ENCODE measurements at regions not wholly inside any gene's neighbourhood (a gene's known extent, or its start where the extent isn't known, plus 50 kb on each side); places are given as distances from the start of the nearest gene placed in this dataset.

DNA sequence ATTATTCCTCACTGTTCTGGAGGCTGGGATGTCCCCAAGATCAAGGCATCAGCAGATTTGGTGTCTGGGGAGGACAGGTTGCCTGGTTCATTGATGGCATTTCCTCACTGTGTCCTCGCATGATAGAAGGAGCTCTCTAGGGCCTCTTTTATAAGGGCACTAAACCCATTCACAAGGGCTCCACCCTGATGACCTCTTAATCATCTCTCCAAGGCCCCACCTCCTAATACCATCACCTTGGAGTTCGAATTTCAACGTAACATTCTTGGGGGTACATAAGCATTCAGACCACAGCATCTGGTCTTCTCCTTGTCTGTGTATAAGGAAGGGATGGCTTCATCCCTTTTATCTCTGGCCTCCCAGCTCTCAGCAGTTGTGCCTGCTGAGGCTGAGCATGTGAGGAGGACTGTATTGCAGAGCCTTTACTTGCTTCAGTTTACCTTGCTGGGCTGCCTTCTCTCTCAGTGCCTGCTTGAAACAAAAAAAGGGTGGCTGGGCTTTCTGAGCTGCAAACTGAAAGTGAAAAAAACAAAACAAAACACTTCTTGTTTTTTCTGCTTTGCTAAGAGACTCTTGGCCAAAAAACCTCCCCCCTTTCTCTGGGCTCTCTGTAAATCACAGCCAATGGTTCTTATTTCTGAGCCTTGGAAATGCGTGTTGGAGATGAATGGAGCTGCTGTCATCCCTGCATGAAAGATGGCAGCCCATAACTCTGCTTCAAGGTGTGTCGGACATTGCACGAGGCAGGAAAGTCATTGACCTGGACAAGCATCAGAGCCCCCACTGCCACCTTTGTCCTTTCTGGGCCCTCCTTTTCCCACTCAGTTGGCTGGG, 75.8 kb downstream of the RHOU start:
- TF ChIP-seq CTCF (IDR thresholded peaks at IDR 0.05) = no peak
- no peak for TF ChIP-seq POLR2A (IDR thresholded peaks at IDR 0.05)
- Histone ChIP-seq H3K9me3 (no peaks in the 10 kb centered on the region), H3K27ac (no peak overlapping the region), H3K4me3 (no peak overlapping the region), H3K36me3 (no peaks in the 10 kb centered on the region), H3K27me3 (no peaks in the 10 kb centered on the region), H3K4me1 (peaks cover 0 to 12% (median 3%) of the 10 kb centered on the region in 4 donors)
- peak in 2 of 4 donors; percentile 10 to 39 for ATAC-seq
- 86% methylated on average over 2 of the region's 6 CpGs for WGBS (ENCODE audit: insufficient coverage, low coverage, low lambda C conversion rate, missing lambda C conversion rate)
- no peak for DNase-seq
- intact Hi-C loops (cut with DNase I) = no loop called here

GRCh38 chr1:228811712-228812305, 76.5 kb downstream of the RHOU start:
- Histone ChIP-seq H3K27me3 (no peaks in the 10 kb centered on the region), H3K36me3 (no peaks in the 10 kb centered on the region), H3K9me3 (no peaks in the 10 kb centered on the region), H3K27ac (no peak overlapping the region), H3K4me1 (peaks cover 0 to 12% (median 3%) of the 10 kb centered on the region in 4 donors), H3K4me3 (no peak overlapping the region)
- intact Hi-C loops (cut with DNase I) = no loop called here
- 100% methylated on average over 3 of the region's 11 CpGs for WGBS (ENCODE audit: insufficient coverage, low coverage, low lambda C conversion rate, missing lambda C conversion rate)
- DNase-seq (no peak), ATAC-seq (no peak)
- no peak for TF ChIP-seq POLR2A (IDR thresholded peaks at IDR 0.05)
- no peak for TF ChIP-seq CTCF (IDR thresholded peaks at IDR 0.05)

DNA sequence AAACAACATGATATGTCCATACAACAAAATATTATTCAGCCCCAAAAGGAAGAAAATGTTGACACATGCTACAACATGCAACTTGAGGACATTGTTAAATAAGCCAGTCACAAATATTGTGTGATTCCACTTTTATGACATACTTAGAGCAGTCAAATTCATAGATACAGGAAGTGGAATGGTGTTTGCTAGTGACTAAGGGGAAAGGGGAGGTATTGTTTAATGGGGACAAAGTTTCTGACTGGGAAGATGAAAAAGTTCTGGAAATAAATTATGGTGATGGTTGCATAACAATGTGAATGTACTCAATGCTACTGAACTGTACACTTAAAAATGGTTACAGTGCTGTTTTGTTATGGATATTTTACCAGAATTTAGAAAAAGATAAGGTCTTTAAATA, 77.7 kb downstream of the RHOU start:
- no peaks in the 10 kb centered on the region for H3K27me3 ChIP-seq
- no peak overlapping the region for H3K4me3 ChIP-seq
- no peaks in the 10 kb centered on the region for H3K36me3 ChIP-seq
- no peak for TF ChIP-seq POLR2A (IDR thresholded peaks at IDR 0.05)
- TF ChIP-seq CTCF (IDR thresholded peaks at IDR 0.05) = no peak
- ATAC-seq = no peak
- peaks cover 0 to 12% (median 3%) of the 10 kb centered on the region in 4 donors for H3K4me1 ChIP-seq
- H3K27ac ChIP-seq = no peak overlapping the region
- DNase-seq = no peak
- H3K9me3 ChIP-seq = no peaks in the 10 kb centered on the region
- intact Hi-C loops (cut with DNase I) = no loop called here

- Histone ChIP-seq H3K4me3 (no peak overlapping the region), H3K27me3 (no peaks in the 10 kb centered on the region), H3K4me1 (peaks cover 0 to 12% (median 3%) of the 10 kb centered on the region in 4 donors), H3K27ac (no peak overlapping the region), H3K36me3 (no peaks in the 10 kb centered on the region), H3K9me3 (no peaks in the 10 kb centered on the region)
- 58% methylated on average over 3 of the region's 4 CpGs for WGBS (ENCODE audit: insufficient coverage, low coverage, low lambda C conversion rate, missing lambda C conversion rate)
- intact Hi-C loops (cut with DNase I) = no loop called here
- TF ChIP-seq POLR2A (IDR thresholded peaks at IDR 0.05) (no peak), CTCF (IDR thresholded peaks at IDR 0.05) (no peak)
- DNase-seq (no peak), ATAC-seq (no peak)
Measured at GRCh38 chr1:228814176-228814575, 78.9 kb downstream of the RHOU start.

Data from right lobe of liver (tissue), 6 donors.